ENCODE measurements at regions not wholly inside any gene's neighbourhood (a gene's known extent, or its start where the extent isn't known, plus 50 kb on each side); places are given as distances from the start of the nearest gene placed in this dataset.

- TF ChIP-seq CTCF (IDR thresholded peaks at IDR 0.05) = no peak
- TF ChIP-seq POLR2AphosphoS5 (IDR thresholded peaks at IDR 0.05) = no peak
- no peak for TF ChIP-seq POLR2A (IDR thresholded peaks at IDR 0.05; ENCODE audit: low read depth)
Measured at GRCh38 chr5:125337294-125337693, 590.9 kb upstream of the ZNF608 start.

Data from esophagus muscularis mucosa (tissue), 3 donors.